Fibroblast of upper back skin (primary cell): ENCODE measurements at regions not wholly inside any gene's neighbourhood (a gene's known extent, or its start where the extent isn't known, plus 50 kb on each side); places are given as distances from the start of the nearest gene placed in this dataset.
"Not testable (repeated sequence)": the region's sequence is repeated elsewhere in the genome, so short reads cannot be mapped to it uniquely, and the experiment has no call there.

Experiments
- DNase-seq: peaks from one replicate; pipeline ENCODE4 v3.0.0-alpha.2; 2013

- DNase-seq = peak; percentile 79
These were observed 227.8 kb upstream of the RBBP8 start for GRCh38 chr18:22705328-22705727.

DNA sequence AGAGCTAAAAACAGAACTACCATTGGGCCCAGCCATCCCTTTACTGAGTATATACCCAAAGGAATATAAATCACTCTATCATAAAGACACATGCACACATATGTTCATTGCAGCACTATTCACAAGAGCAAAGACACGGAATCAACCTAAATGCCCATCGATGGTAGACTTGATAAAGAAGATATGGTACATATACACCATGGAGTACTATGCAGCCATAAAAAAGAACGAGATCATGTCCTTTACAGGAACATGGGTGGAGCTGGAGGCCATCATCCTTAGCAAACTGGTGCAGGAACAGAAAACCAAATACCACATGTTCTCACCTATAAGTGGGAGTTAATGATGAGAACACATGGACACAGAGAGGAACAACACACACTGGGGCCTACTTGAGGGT is 227.1 kb upstream of the RBBP8 start:
- not testable (repeated sequence) for DNase-seq

- peak; percentile 78 for DNase-seq
These were observed 223.7 kb upstream of the RBBP8 start for GRCh38 chr18:22709288-22710060.

DNA sequence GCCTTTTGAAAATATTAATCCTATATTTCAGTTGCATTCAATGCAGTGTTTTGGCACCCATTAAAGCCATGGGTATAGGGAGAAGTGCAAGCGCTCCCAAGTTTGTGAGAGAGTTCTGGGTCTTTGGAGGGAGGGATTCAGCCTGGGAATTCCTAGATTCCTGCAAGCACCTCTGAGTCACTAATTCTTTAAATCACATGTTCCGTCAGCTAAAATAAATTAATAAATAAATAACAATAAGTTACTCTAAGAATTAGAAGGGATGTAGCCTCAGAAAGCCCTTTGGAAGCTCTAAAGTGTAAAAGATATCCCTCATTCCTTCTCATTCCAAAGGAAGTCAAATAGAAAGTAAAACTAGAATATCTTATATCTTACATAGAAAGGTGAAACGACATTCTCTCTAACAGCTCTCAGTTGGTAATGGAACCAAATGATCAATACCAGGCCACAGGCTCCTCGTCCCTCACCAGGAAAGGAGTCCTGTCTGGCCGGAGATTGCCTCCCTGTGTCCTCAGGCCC is 222.4 kb upstream of the RBBP8 start:
- no peak for DNase-seq

GRCh38 chr18:22711192-22711685 is 221.9 kb upstream of the RBBP8 start:
- peak; percentile 58 for DNase-seq

GRCh38 chr18:22713511-22713910 is 219.6 kb upstream of the RBBP8 start:
- DNase-seq = no peak

DNA sequence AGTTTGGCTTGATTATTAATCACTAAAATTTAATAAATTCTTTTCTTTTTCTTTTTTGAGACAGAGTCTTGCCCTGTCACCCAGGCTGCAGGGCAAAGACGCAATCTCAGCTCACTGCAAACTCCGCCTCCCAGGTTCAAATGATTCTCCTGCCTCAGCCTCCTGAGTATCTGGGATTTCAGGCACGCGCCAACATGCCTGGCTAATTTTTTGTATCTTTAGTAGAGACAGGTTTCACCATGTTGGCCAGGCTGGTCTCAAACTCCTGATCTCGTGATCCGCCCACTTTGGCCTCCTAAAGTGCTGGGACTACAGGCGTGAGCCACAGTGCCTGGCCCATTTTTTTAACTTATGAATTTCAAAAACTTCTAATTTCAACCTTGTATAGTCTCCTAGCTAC is 215.6 kb upstream of the RBBP8 start:
- not testable (repeated sequence) for DNase-seq

DNA sequence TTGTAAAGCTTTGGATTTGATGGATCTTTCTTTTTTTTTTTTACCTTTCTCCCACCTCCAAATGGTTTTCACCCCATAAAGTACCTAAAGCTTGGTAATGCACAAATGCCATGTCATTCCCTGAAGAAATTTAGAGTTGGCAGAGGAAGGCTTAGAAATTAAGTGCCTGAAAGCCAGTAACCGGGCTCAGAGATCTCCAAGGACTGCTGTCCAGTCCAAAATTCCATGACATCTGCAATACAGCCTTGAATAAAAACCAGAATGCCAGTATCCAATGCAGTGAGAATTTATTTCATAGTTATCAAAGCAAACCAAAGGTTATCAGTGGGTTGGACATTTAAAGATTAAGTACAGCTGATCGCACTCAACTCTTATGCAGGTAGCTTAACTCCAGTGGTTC is 209.9 kb upstream of the RBBP8 start:
- DNase-seq = no peak

GRCh38 chr18:22723773-22724172 is 209.4 kb upstream of the RBBP8 start:
- DNase-seq = peak; percentile 58

DNA sequence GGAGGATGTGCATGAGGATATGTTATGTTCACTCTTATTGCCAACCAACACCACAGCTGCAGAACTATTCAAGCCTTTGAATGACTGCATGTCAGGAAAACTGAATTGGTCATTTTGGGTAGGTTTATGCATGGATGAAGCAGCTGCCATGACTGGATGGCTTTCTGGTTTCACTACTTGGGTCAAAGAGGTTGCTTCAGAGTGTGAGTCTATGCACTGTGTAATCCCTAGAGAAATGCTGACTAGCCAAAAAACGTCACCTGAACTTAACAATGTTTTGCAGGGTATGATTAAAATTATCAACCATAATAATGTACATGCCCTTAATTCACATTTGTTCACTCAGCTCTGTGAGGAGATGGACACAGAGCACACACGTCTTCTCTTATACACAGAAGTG is 206.7 kb upstream of the RBBP8 start:
- no peak for DNase-seq

- no peak for DNase-seq
These were observed 205.1 kb upstream of the RBBP8 start for GRCh38 chr18:22728016-22728415.

- DNase-seq = no peak
These were observed 204.5 kb upstream of the RBBP8 start for GRCh38 chr18:22728481-22729105.

- peak; percentile 25 for DNase-seq
These were observed 201.7 kb upstream of the RBBP8 start for GRCh38 chr18:22731398-22731797.

DNA sequence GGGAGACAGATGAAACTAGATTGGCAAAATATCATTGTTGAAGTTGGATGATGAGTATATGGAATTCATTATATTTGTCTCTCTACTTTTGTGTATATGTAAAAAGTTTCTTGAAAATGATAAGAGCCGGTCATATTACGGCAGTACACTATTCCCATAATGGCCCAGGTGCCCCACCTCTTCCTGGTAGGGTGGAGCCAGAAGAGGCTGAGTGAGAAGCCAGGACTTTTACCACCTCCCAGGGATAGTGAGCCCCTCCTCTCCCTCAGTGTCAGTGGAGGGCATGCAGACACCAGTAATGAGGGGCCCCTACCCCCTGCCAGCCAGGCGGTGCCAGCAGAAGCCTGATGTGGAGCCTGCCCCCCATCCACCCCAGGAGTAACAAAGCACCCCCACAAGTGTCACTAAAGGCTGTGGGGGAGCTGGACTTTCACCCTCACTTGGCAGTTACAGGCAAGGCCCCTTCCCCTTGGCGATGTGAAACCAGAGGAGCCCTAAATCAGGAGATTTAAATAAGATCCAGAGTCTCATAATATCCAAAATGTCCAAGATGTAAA is 198.9 kb upstream of the RBBP8 start:
- no peak for DNase-seq

GRCh38 chr18:22734791-22735627 is 198.1 kb upstream of the RBBP8 start:
- DNase-seq = peak; percentile 92

DNA sequence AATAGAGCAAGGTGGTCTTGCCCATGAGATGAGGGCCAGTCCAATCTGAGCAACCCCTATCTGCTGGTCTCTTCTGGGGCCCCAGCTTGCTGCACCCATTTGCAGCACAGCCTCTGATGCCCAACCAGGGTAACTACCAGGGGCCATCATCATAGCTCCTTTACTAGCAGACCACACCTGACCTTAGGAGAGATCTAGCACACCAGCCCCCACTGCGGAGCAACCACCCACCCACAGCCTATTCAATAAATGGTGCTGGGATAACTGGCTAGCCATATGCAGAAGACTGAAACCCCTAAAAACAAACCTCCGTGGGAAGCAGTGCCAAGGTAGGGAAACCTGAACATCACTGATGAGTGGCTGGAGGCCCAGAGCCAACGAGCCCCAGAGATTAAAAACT is 196.1 kb upstream of the RBBP8 start:
- DNase-seq = no peak

GRCh38 chr18:22739061-22739642 is 194.0 kb upstream of the RBBP8 start:
- no peak for DNase-seq

GRCh38 chr18:22739789-22740188 is 193.3 kb upstream of the RBBP8 start:
- DNase-seq = no peak

DNA sequence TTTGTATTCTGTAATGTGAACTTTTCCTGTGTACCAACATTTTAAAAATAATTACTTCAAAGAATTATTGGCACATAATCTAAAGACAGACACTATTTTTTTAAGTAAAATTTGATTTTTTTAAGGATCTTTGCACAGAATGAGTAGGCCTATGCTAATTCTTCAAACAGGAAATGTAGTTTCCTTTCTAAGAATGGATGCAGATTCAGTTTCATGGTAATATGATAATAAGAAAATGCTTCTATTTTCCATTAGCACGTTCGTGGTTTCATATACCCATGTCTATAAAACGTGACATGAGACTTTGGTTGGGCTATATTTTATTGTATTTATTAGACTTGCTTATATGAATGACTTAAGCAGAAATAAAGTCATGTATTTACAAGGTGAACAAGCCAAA is 191.8 kb upstream of the RBBP8 start:
- no peak for DNase-seq

- peak; percentile 14 for DNase-seq
These were observed 190.7 kb upstream of the RBBP8 start for GRCh38 chr18:22742409-22742808.

DNA sequence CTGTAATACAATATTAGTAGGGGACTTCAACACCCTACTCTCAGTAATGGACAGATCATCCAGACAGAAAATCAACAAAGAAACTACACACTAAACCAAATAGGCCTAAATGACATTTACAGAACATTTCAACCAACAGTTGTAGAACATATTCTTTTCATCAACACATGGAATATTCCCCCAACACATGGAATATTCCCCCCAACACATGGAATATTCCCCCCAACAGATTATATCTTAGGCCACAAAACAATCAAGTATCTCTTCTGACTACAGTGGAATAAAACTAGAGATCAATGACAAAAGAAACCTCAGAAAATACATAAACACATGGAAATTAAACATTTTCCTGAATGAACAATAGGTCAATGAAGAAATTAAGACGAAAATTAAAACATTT is 187.2 kb upstream of the RBBP8 start:
- no peak for DNase-seq

DNA sequence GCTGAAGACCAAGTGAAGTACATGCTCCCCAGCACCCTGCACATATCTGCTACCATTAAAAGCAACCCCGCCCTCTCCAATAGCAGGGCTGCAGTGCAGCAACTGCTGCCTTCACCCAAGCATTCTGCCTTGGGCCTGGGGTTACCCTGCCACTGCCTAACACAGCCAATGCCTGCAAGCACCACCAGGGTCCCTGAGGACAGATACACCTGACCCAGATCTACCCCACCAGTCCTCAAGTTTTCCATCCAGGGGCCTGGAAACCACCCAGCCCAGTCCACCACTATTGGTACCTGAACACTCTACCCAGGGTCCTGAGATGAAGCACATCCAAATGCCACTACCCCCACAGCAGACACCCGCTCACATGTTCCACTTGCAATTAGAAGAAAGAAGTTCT is 181.1 kb upstream of the RBBP8 start:
- no peak for DNase-seq
